ENCODE measurements at regions not wholly inside any gene's neighbourhood (a gene's known extent, or its start where the extent isn't known, plus 50 kb on each side); places are given as distances from the start of the nearest gene placed in this dataset.

GRCh38 chr1:48054232-48054631, 57.0 kb upstream of the TRABD2B start:
- intact Hi-C loops (cut with DNase I; ENCODE audit: low total_unique reads), result no loop called here
- peaks cover 0 to 11% (median 0%) of the 10 kb centered on the region in 6 donors for H3K4me1 ChIP-seq
- H3K4me3 ChIP-seq, result no peak overlapping the region
- H3K27ac ChIP-seq, result no peak overlapping the region
- H3K27me3 ChIP-seq (replicated peaks in 1 of 7), result peaks cover 0 to 15% (median 0%) of the 10 kb centered on the region in 7 donors
- H3K36me3 ChIP-seq, result no peaks in the 10 kb centered on the region
- TF ChIP-seq POLR2AphosphoS5 (IDR thresholded peaks at IDR 0.05) (no peak), POLR2A (IDR thresholded peaks at IDR 0.05) (no peak), CTCF (IDR thresholded peaks at IDR 0.05 in 8 of 11, conservative IDR thresholded peaks at IDR 0.05 in 3 of 11) (no peak)
- no peaks in the 10 kb centered on the region for H3K9me3 ChIP-seq
- DNase-seq, result no peak

GRCh38 chr1:48052923-48053291, 55.7 kb upstream of the TRABD2B start:
- intact Hi-C loops (cut with DNase I; ENCODE audit: low total_unique reads), result no loop called here
- WGBS, 5 donors, result 62 to 92% (median 91%) methylated on average over 1 of the region's 1 CpG
- H3K36me3 ChIP-seq, result no peaks in the 10 kb centered on the region
- no peaks in the 10 kb centered on the region for H3K9me3 ChIP-seq
- H3K27me3 ChIP-seq (replicated peaks in 1 of 7), result peaks cover 0 to 19% (median 0%) of the 10 kb centered on the region in 7 donors
- peak overlapping the region in 2 of 8 donors; percentile 9 to 60 for H3K27ac ChIP-seq
- H3K4me3 ChIP-seq, result no peak overlapping the region
- H3K4me1 ChIP-seq, result peaks cover 0 to 16% (median 0%) of the 10 kb centered on the region in 6 donors
- TF ChIP-seq CTCF (IDR thresholded peaks at IDR 0.05 in 8 of 11, conservative IDR thresholded peaks at IDR 0.05 in 3 of 11) (no peak), POLR2AphosphoS5 (IDR thresholded peaks at IDR 0.05) (no peak), POLR2A (IDR thresholded peaks at IDR 0.05) (no peak)
- DNase-seq, result no peak

- peaks cover 0 to 16% (median 0%) of the 10 kb centered on the region in 6 donors for H3K4me1 ChIP-seq
- H3K27ac ChIP-seq, result peak overlapping the region in 1 of 8 donors; percentile 60
- no peak for DNase-seq
- no peaks in the 10 kb centered on the region for H3K36me3 ChIP-seq
- H3K9me3 ChIP-seq, result no peaks in the 10 kb centered on the region
- H3K27me3 ChIP-seq (replicated peaks in 1 of 7), result peaks cover 0 to 19% (median 0%) of the 10 kb centered on the region in 7 donors
- TF ChIP-seq POLR2A (IDR thresholded peaks at IDR 0.05) (no peak), CTCF (IDR thresholded peaks at IDR 0.05 in 8 of 11, conservative IDR thresholded peaks at IDR 0.05 in 3 of 11) (no peak), POLR2AphosphoS5 (IDR thresholded peaks at IDR 0.05) (no peak)
- WGBS, 5 donors, result 75 to 88% (median 84%) methylated on average over 5 of the region's 5 CpGs
- H3K4me3 ChIP-seq, result no peak overlapping the region
- intact Hi-C loops (cut with DNase I; ENCODE audit: low total_unique reads), result no loop called here
These were observed 54.4 kb upstream of the TRABD2B start for GRCh38 chr1:48051466-48052126.

GRCh38 chr1:48049823-48050535, 52.8 kb upstream of the TRABD2B start:
- no peak overlapping the region for H3K4me3 ChIP-seq
- no peaks in the 10 kb centered on the region for H3K36me3 ChIP-seq
- no peaks in the 10 kb centered on the region for H3K9me3 ChIP-seq
- no peak for DNase-seq
- peaks cover 0 to 19% (median 0%) of the 10 kb centered on the region in 7 donors for H3K27me3 ChIP-seq (replicated peaks in 1 of 7)
- TF ChIP-seq POLR2A (IDR thresholded peaks at IDR 0.05), result no peak
- TF ChIP-seq CTCF (IDR thresholded peaks at IDR 0.05 in 8 of 11, conservative IDR thresholded peaks at IDR 0.05 in 3 of 11), result no peak
- TF ChIP-seq POLR2AphosphoS5 (IDR thresholded peaks at IDR 0.05), result peak in 1 of 3 donors; percentile 11
- 73 to 89% (median 82%) methylated on average over 8 of the region's 8 CpGs for WGBS, 5 donors
- intact Hi-C loops (cut with DNase I; ENCODE audit: low total_unique reads), result no loop called here
- peaks cover 0 to 16% (median 0%) of the 10 kb centered on the region in 6 donors for H3K4me1 ChIP-seq
- H3K27ac ChIP-seq, result peak overlapping the region in 4 of 8 donors; percentile 33 to 60 (median 43)
